Gastrocnemius medialis (tissue), 4 donors: ENCODE measurements at regions not wholly inside any gene's neighbourhood (a gene's known extent, or its start where the extent isn't known, plus 50 kb on each side); places are given as distances from the start of the nearest gene placed in this dataset.

ENCODE experiments used
- CTCF ChIP-seq, 5 experiments: fragments of 450-650 bp in 3 of 5; fragments of 200-600 bp in 2 of 5; sonication (generic) in 2 of 5; IDR thresholded peaks in 4 of 5; conservative IDR thresholded peaks in 1 of 5; 1 replicate in 4 of 5; 2 replicates in 1 of 5; pipeline ENCODE4 v1.5.1; 2016 to 2019; ENCODE audit warnings: antibody characterized with exemption in 5 of 5, mild to moderate bottlenecking in 3 of 5, moderate library complexity in 3 of 5
- POLR2A ChIP-seq, 2 donors: fragments of 450-650 bp; IDR thresholded peaks; one replicate each; pipeline ENCODE4 v1.6.1; 2017; ENCODE audit warnings: antibody characterized with exemption in 2 of 2, mild to moderate bottlenecking in 2 of 2, moderate library complexity in 2 of 2

DNA sequence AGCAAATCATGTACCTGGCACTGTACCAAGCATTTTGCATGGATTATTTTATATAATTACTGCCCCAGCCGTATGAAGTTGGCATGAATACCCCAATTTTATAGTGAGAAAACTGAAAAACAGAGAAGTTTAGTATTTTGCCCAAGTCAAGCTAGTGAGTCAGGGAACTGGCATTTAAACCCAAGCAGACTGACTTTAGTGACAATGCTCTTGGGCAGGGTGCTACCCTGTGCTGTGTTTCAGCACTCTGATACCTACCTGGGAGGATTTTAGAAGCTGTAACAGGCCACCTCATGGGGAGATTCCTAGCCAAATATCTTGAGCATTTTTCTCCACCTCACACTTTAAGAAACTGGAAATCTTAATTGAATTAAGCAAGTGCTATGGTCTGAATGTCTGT is 98.1 kb upstream of the MAX start:
- TF ChIP-seq CTCF (IDR thresholded peaks at IDR 0.05 in 4 of 5, conservative IDR thresholded peaks at IDR 0.05 in 1 of 5) (no peak), POLR2A (IDR thresholded peaks at IDR 0.05) (no peak)
